ENCODE measurements at regions not wholly inside any gene's neighbourhood (a gene's known extent, or its start where the extent isn't known, plus 50 kb on each side); places are given as distances from the start of the nearest gene placed in this dataset.

DNA sequence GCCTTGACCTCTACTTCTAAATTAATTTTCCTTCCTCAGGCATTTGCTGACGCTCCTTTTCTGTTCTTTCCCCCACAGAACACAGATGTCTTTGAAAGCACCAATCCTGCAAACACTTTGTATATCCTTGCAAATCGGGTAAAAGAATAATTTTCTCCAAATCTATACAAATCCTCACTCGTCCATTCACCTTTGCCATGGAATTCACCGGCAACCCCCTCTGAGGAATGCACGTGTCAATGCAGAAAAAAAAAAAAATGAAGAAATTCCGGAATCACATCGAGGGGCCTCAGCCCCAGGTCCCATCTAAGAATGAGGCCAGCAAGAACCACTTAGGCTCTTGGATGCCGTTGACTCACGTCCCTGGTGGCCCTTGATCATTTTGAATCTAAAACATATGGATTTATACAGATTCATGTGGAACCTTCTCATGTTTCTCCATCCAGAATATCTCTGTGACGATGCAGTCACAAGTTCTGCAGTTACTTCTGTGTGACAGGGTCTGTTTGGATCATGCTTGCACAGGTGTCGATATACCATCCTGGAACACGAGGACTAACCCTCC lies 136.9 kb downstream of the RBFOX3 start:
- Histone ChIP-seq H3K4me3 (ENCODE audit: low read length in 3 of 3) (no peak overlapping the region), H3K9me3 (ENCODE audit: control insufficient read depth in 2 of 3, insufficient read depth in 1 of 3, low read length in 3 of 3) (no peaks in the 10 kb centered on the region), H3K4me1 (ENCODE audit: control insufficient read depth in 2 of 3, insufficient read depth in 2 of 3, low read depth in 1 of 3, low read length in 3 of 3) (no peaks in the 10 kb centered on the region), H3K27ac (ENCODE audit: low read depth in 2 of 2, low read length in 2 of 2) (no peak overlapping the region), H3K36me3 (ENCODE audit: control insufficient read depth in 2 of 3, insufficient read depth in 3 of 3, low read length in 3 of 3) (no peaks in the 10 kb centered on the region), H3K27me3 (ENCODE audit: control insufficient read depth, insufficient read depth, low read length) (no peaks in the 10 kb centered on the region), H3K9ac (ENCODE audit: low read length in 3 of 3) (no peak overlapping the region)
- no peak for DNase-seq
- TF ChIP-seq CTCF (IDR thresholded peaks at IDR 0.05; ENCODE audit: borderline replicate concordance, extremely low read depth, insufficient read depth), result no peak
- FAIRE-seq, result no peak
- intact Hi-C loops (cut with DNase I), result no loop called here

DNA sequence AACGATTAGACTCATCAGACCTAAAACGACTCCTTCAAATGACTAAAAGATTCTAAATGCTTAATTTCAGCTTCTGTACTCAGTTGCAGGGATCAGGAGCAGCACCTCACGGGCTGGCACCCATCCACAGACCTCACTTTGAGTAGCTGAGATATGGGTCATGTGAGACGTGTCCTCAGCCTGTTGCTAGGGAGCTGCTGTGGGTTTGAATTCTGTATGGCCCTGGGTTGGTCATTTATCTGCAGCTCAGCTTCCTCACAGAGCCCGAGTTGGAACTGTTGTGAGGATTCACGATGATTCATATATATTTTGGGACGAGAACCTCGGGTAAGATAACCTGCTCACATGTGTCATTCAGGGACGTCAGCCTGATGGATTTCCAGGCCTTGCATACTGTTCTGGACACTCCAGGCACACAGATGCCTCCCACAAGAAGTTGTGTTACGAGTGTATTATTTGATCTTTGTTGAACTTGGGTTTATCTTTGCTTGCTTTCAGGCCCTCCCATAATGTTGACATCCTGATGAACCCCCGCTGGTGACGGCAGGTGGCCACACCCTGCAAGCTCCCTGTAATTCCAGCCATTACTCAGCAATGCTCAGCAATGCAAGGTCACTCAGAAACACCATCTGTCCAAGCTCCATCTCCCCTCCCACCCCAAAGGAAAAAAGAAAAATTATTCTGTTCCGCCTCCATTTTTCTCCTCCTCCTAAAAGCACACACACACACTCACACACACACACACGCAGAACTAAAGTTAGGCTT lies 137.6 kb downstream of the RBFOX3 start:
- Histone ChIP-seq H3K27me3 (ENCODE audit: control insufficient read depth, insufficient read depth, low read length) (no peaks in the 10 kb centered on the region), H3K4me1 (ENCODE audit: control insufficient read depth in 2 of 3, insufficient read depth in 2 of 3, low read depth in 1 of 3, low read length in 3 of 3) (no peaks in the 10 kb centered on the region), H3K4me3 (ENCODE audit: low read length in 3 of 3) (no peak overlapping the region), H3K9ac (ENCODE audit: low read length in 3 of 3) (no peak overlapping the region), H3K27ac (ENCODE audit: low read depth in 2 of 2, low read length in 2 of 2) (no peak overlapping the region), H3K9me3 (ENCODE audit: control insufficient read depth in 2 of 3, insufficient read depth in 1 of 3, low read length in 3 of 3) (no peaks in the 10 kb centered on the region), H3K36me3 (ENCODE audit: control insufficient read depth in 2 of 3, insufficient read depth in 3 of 3, low read length in 3 of 3) (no peaks in the 10 kb centered on the region)
- intact Hi-C loops (cut with DNase I), result no loop called here
- no peak for DNase-seq
- no peak for FAIRE-seq
- TF ChIP-seq CTCF (IDR thresholded peaks at IDR 0.05; ENCODE audit: borderline replicate concordance, extremely low read depth, insufficient read depth), result no peak

DNA sequence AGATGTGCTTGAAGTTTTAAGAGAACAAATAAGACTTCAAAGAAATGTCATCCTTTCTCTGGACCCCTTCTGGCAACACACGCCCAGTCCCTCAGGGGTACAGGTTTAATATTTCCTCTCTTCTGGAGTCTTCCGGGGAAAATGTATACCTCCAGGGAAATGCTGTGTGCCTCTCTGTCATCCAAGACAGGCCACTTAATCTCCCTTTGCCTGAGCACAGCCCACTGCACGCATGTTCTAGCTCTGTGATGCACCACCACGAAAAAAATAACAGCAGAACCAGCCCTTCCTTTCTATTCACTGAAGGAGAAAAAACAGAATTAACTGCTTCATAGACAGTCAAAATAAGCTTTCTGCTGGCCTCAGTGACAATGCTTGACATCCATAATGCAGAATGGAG lies 140.1 kb downstream of the RBFOX3 start:
- intact Hi-C loops (cut with DNase I), result no loop called here
- Histone ChIP-seq H3K4me1 (ENCODE audit: control insufficient read depth in 2 of 3, insufficient read depth in 2 of 3, low read depth in 1 of 3, low read length in 3 of 3) (no peaks in the 10 kb centered on the region), H3K27me3 (ENCODE audit: control insufficient read depth, insufficient read depth, low read length) (no peaks in the 10 kb centered on the region), H3K36me3 (ENCODE audit: control insufficient read depth in 2 of 3, insufficient read depth in 3 of 3, low read length in 3 of 3) (no peaks in the 10 kb centered on the region), H3K4me3 (ENCODE audit: low read length in 3 of 3) (no peak overlapping the region), H3K27ac (ENCODE audit: low read depth in 2 of 2, low read length in 2 of 2) (no peak overlapping the region), H3K9ac (ENCODE audit: low read length in 3 of 3) (no peak overlapping the region), H3K9me3 (ENCODE audit: control insufficient read depth in 2 of 3, insufficient read depth in 1 of 3, low read length in 3 of 3) (no peaks in the 10 kb centered on the region)
- no peak for TF ChIP-seq CTCF (IDR thresholded peaks at IDR 0.05; ENCODE audit: borderline replicate concordance, extremely low read depth, insufficient read depth)
- DNase-seq (no peak), FAIRE-seq (no peak)

All from kidney (tissue), 13 donors.